Pulmonary artery endothelial cell (primary cell): ENCODE measurements at regions not wholly inside any gene's neighbourhood (a gene's known extent, or its start where the extent isn't known, plus 50 kb on each side); places are given as distances from the start of the nearest gene placed in this dataset.

Experiments
- DNase-seq: peaks from one replicate; pipeline ENCODE4 v3.0.0-alpha.2; 2011; ENCODE audit warnings: low read depth, low spot score

- DNase-seq = no peak
Measured at GRCh38 chr4:110770353-110770752, 147.5 kb upstream of the PITX2 start.

- no peak for DNase-seq
Measured at GRCh38 chr4:110778521-110778920, 155.6 kb upstream of the PITX2 start.

GRCh38 chr4:110780538-110780937 is 157.7 kb upstream of the PITX2 start:
- no peak for DNase-seq

GRCh38 chr4:110781944-110782343 is 159.1 kb upstream of the PITX2 start:
- no peak for DNase-seq

GRCh38 chr4:110787109-110787508 is 164.2 kb upstream of the PITX2 start:
- DNase-seq = no peak

- DNase-seq = no peak
Measured at GRCh38 chr4:110787707-110788106, 164.8 kb upstream of the PITX2 start.

- no peak for DNase-seq
Measured at GRCh38 chr4:110788302-110788701, 165.4 kb upstream of the PITX2 start.

- no peak for DNase-seq
Measured at GRCh38 chr4:110792036-110792435, 169.2 kb upstream of the PITX2 start.

- no peak for DNase-seq
Measured at GRCh38 chr4:110793381-110793801, 170.5 kb upstream of the PITX2 start.

GRCh38 chr4:110793890-110794554 is 171.1 kb upstream of the PITX2 start:
- no peak for DNase-seq

- DNase-seq = no peak
Measured at GRCh38 chr4:110795971-110796370, 173.1 kb upstream of the PITX2 start.

GRCh38 chr4:110797486-110797885 is 174.6 kb upstream of the PITX2 start:
- no peak for DNase-seq

- DNase-seq = no peak
Measured at GRCh38 chr4:110798687-110799086, 175.8 kb upstream of the PITX2 start.

- DNase-seq = no peak
Measured at GRCh38 chr4:110799211-110799610, 176.3 kb upstream of the PITX2 start.

- no peak for DNase-seq
Measured at GRCh38 chr4:110801591-110801990, 178.7 kb upstream of the PITX2 start.

GRCh38 chr4:110808351-110808878 is 185.5 kb upstream of the PITX2 start:
- no peak for DNase-seq

- DNase-seq = no peak
Measured at GRCh38 chr4:110815950-110816349, 193.1 kb upstream of the PITX2 start.

- DNase-seq = no peak
Measured at GRCh38 chr4:110816367-110816766, 193.5 kb upstream of the PITX2 start.

GRCh38 chr4:110821186-110821585 is 198.3 kb upstream of the PITX2 start:
- no peak for DNase-seq

GRCh38 chr4:110823251-110823650 is 200.4 kb upstream of the PITX2 start:
- no peak for DNase-seq

- no peak for DNase-seq
Measured at GRCh38 chr4:110824344-110824743, 201.5 kb upstream of the PITX2 start.

GRCh38 chr4:110826656-110827055 is 203.8 kb upstream of the PITX2 start:
- no peak for DNase-seq

GRCh38 chr4:110830461-110830860 is 207.6 kb upstream of the PITX2 start:
- DNase-seq = no peak
